Adrenal gland (tissue), 5 donors: ENCODE measurements at regions not wholly inside any gene's neighbourhood (a gene's known extent, or its start where the extent isn't known, plus 50 kb on each side); places are given as distances from the start of the nearest gene placed in this dataset.

Experiments
- POLR2A ChIP-seq, 2 donors: fragments of 450-650 bp; IDR thresholded peaks; one replicate each; pipeline ENCODE4 v1.6.1; 2017; ENCODE audit warnings: antibody characterized with exemption in 2 of 2, mild to moderate bottlenecking in 2 of 2, moderate library complexity in 1 of 2
- TF ChIP-seq, protein P1 (sequence below), 6 experiments: fragments of 450-650 bp in 4 of 6; fragments of 200-600 bp in 2 of 6; sonication (generic) in 1 of 6; IDR thresholded peaks; 1 replicate in 5 of 6; 2 replicates in 1 of 6; pipeline versions ENCODE4 v1.5.1 to v1.8.0; 2016 to 2021; ENCODE audit warnings: antibody characterized with exemption in 6 of 6, mild to moderate bottlenecking in 2 of 6, moderate library complexity in 1 of 6
- donor health status: DM: no; HTN: no; CAD: no.

DNA sequence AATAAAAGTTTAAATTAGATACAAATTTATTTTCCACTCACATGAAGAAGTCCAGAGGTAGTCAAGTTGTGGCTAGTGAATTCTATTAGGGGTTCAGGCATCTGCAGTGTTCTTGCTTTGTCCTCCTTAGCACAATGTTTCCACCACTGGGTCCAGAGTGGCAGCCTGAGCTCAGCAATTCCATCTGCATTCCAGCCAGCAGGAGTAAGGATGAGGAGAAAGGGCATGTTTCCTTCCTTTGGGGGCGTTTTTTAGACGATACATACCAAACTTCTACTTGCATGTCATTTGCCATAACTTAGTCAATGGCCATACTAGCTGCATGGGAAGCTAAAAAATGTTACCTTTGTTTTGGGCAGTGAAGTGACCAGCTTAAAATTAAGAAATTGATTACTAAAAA lies 98.5 kb upstream of the VANGL1 start:
- TF ChIP-seq, protein P1, sequence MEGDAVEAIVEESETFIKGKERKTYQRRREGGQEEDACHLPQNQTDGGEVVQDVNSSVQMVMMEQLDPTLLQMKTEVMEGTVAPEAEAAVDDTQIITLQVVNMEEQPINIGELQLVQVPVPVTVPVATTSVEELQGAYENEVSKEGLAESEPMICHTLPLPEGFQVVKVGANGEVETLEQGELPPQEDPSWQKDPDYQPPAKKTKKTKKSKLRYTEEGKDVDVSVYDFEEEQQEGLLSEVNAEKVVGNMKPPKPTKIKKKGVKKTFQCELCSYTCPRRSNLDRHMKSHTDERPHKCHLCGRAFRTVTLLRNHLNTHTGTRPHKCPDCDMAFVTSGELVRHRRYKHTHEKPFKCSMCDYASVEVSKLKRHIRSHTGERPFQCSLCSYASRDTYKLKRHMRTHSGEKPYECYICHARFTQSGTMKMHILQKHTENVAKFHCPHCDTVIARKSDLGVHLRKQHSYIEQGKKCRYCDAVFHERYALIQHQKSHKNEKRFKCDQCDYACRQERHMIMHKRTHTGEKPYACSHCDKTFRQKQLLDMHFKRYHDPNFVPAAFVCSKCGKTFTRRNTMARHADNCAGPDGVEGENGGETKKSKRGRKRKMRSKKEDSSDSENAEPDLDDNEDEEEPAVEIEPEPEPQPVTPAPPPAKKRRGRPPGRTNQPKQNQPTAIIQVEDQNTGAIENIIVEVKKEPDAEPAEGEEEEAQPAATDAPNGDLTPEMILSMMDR (IDR thresholded peaks at IDR 0.05): no peak
- no peak for TF ChIP-seq POLR2A (IDR thresholded peaks at IDR 0.05)
